GM21723 (cell line): ENCODE measurements at regions not wholly inside any gene's neighbourhood (a gene's known extent, or its start where the extent isn't known, plus 50 kb on each side); places are given as distances from the start of the nearest gene placed in this dataset.
"Not testable (repeated sequence)": the region's sequence is repeated elsewhere in the genome, so short reads cannot be mapped to it uniquely, and the experiment has no call there.

Experiments used
- ATAC-seq: cut with Tn5 transposase; IDR thresholded peaks from one replicate; pipeline ENCODE4 v1.9.1; 2021; ENCODE audit warnings: mild to moderate bottlenecking, moderate library complexity; ENCODE audit not compliant: unreplicated experiment

DNA sequence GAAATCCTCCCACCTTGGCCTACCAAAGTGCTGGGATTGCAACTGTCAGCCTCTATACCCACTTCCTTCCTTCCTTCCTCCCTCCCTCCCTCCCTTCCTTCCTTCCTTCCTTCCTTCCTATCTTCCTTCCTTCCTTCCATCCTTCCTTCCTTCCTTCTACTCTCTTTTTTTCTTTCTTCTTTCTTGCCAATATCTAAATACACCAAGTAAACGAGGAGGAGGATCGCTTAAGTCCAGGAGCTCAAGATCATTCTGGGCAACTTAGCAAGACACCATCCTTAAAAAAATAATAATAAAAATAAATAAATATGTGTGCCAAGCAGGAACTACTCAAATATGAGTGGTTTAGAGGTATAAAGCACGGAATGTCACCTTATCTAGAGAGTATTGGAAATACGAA, 249.4 kb upstream of the TRIB2 start:
- ATAC-seq, result no peak

DNA sequence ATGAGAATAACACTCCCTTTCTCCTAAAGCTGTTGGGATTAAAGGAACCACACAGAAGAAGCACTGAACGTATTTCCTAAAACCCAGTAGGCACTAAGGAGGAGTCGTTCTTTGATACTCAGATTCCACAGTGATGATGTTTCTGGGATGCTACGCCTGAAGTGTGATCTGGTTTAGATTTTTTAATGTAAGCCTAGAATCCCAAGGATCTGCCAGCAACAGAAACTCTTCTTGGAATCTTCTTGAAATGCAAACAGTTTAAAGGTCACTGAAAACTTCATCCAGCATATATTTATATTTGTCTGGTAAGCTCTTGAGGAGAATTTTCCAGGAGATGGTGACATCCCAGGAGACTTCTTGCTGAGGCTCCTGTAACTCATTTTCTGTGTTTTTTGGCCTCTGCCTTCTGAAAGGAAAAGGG, 247.6 kb upstream of the TRIB2 start:
- ATAC-seq, result no peak

DNA sequence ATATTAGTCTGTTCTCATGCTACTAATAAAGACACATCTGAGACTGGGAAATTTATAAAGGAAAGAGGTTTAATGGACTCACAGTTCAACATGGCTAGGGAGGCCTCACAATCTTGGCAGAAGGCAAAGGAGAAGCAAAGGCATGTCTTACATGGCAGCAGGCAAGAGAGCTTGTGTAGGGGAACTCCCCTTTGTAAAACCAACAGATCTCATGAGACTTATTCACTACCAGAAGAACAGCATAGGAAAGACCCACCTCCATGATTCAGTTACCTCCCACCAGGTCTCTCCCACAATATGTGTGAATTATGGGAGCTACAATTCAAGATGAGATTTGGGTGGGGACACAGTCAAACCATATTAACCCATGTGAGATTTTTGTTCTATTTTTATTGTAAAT, 244.5 kb upstream of the TRIB2 start:
- not testable (repeated sequence) for ATAC-seq

DNA sequence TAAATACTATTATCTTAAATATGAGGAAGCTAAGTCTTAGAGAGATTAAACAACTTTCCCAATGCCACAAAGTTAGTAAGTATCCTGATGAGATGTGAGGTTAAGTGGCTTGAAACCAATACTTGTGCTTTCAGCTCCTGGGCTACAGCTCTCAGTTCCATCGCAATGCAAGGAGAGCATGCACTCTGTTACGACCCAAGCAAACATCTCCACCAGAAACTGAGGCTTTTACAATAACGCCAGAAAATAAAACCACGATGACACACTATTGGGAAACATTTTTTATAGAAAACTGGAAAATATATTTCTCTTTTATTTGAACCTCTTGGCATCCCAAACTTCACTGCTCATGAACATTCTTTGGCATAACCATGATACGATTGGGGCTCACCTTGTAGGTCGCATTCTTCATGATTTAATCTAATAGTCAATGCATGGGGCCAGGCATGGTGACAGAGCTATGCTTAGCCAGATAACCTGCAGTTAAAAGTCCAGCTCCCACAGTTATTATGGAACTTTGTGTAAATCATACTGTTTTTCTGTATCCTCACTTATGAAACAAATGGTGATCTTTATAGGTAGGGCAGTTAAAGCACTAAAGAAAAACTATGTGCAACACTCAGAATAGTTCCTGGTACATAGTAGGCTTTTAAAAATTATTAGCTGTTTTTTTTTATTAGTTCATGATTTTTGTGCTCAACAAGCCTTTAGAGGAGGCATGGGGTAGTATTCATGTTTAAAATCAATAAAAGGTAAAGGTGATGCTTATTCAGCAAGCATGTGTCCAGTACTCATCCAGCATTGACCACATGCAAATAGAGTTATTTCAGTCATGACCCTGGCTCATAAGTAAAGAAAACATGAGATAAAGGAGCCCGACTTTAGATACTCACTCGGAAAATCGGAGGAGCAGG, 238.3 kb upstream of the TRIB2 start:
- no peak for ATAC-seq

DNA sequence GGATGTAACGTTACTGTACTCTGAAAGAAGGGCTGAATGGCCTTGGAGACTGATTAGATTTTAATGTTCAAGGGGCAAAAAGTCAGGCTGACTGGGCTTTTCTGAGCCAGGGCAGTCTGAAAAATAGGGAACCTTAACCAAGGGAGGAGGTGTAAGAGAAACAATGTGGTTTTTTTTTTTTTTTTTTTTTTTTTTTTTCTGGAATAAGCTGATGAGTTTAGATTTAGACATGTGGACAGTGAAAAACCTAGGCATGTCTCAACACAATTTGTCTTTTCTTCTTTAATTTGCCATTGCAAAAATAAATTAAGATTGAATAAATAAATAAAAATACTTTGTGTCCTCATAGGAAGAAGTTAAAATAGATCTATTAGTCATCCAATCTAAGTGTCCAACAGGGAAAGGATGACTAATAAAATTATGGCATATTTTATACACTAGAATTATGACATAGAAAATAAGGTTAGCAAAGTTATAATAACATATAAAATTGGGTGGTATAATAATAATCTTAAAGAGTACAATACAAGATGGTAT, 237.6 kb upstream of the TRIB2 start:
- ATAC-seq, result no peak

DNA sequence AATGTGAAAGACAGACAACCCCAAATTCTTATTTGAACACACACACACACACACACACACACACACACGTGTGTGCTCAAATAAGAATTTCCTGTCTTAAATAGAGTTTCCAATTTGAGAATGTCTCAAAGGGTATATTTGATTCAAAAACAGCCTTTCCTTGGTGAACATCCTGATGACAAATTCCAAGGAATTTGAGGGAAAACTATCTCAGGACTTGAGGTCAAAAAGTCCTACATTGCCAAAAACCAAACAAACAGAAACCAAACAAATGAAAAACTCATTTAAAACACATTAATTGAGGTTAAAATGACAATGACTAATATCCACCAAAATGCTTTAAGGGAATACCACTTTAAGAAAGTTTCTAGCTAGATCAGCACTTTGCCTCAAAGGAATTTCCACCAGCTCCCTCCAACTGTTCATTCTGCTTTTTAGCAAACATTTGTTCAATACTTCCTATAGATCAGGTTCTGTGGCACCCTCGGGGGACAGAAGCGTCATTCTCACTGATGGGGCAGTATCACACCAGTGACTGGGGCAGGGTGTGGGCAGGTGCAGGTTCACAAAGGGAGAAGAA, 232.1 kb upstream of the TRIB2 start:
- no peak for ATAC-seq

DNA sequence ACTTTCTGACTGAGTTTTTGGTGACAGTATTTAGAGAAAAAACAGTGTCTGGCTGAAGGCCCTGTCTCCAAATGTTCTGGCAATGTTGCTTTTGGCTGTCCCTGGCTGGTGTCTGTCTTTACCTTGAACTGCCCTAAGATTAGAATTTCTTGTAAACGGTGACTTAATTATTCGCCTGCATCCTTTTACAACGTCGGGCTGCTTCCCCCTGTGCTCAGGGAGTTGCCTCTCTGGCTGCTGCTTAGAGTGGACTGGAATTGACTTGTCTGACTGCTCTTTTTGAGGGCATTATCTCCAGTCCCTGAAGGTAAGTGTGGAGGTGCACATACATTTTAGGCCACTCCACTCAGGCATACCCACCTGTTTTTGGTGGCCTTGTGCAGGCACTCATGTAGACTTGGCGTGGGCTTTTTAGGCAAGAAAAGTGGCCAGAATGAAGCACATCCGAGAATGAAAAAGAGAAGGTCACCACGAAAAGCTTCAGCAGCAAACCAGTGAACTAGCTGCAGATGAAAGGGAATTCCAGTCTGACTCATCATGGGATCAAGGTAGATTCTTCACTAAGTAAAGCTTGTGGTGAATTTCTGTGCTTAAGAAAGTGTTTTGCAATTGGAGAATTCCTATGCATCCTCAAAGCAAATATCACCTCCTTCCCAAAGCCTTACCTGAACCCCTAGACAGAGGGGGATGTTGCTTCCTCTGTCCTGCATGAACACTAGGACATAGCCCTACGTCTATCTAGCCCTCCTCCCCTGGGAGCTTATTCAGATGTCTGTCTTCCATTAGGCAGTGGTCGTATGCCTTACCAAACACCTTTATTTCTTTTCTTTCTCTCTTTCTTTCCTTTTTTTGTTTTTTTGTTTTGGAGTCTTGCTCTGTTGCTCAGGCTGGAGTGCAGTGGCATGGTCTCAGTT, 230.3 kb upstream of the TRIB2 start:
- ATAC-seq, result peak; percentile 60

DNA sequence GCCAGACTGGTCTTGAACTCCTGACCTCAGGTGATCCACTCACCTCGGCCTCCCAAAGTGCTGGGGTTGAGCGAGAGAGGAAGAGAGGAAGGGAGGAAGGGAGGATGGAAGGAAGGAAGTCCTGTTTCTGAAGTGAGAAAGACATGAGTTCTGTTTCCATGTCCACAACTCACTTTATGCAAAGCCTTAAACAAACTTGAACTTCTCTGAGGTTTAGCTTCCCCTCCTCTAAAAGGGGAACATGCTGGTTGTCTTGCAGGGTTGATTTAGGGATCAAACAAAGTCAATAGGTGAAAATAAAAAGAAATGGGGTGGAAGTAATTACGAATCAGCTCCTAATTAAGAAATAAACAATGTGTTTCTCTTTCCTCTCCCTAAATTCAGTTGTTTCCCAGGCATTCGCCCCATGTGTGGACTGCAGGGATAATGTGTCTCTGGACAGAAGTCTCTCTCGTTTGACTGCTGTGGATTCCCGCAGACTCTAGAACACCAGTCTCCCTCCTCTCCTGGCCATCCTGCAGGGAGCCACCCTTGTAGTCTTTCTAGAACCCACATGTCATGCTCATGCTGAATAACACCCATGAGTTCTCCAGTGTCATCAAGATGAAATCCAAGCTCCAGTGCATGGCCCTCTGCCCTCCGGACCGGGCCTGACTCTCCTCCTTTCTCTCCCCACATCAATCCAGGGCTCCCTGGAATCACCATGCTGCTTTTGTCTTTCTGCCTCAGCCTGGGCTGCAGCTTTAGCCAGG, 229.3 kb upstream of the TRIB2 start:
- ATAC-seq, result no peak

DNA sequence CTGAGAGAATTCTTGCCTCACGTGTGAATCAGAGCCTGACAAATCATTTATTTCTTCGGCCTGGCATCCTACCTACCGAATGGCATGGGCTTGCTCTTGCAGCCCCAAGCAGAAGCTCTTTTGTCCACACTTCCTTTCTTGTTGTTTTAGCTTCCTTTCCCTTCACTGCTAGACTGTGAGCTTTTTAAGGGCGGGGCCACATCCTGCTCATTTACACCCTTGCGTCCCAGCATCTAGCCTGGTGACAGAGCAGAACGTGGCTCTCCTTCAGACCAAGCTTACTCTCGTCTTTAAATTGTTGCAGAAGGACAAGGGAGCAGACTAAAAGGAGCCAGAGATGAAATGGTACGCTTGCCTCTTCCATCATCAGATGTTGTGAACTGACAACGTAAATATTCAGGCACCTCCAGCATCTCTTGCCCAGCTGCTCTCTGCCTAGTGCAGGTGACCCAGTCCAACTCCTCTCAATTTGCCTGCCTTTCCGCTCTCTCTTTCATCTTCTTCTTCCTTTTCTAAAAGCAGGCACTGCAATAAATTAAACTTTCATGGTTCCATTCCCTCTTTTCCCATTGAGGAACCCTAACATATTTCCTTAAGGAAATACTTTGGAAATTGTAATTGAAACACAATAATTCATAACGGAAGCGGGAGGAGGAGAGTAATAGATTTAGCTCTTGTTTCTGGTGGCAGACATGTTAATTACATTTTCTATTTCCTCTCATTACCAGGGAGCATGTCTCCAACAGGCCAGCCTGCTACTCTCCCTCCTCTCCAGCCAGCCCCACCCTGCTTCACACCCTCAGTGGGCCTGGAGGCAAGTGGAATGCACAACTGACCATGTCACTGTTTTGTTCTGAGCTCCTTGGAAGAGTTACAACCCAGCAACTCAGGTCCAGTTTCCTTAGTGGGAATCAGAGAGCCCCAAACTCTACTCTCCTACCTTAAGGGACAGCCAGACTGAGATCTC, 228.1 kb upstream of the TRIB2 start:
- ATAC-seq, result no peak

DNA sequence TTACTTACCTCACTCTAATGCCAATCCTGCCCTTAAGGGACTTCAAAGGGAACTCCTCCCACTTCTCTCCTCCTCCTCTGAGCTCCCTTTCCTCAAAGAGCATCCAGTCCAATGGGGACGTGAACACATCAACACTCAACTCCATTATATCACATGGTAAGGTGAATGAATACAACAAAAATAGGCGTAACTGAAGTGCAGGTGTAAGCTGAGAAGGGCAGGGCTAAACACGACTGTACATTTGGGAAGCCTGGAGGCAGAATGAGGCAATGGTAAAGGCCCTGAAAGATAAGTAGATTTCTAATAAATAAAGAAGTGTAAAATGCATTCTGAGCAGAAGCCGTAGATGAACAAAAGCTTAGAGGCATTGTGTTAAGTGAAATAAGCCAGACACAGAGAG, 226.1 kb upstream of the TRIB2 start:
- ATAC-seq, result no peak

DNA sequence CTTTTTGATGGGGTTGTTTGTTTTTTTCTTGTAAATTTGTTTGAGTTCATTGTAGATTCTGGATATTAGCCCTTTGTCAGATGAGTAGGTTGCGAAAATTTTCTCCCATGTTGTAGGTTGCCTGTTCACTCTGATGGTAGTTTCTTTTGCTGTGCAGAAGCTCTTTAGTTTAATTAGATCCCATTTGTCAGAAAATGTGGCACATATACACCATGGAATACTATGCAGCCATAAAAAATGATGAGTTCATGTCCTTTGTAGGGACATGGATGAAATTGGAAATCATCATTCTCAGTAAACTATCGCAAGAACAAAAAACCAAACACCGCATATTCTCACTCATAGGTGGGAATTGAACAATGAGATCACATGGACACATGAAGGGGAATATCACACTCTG, 224.4 kb upstream of the TRIB2 start:
- ATAC-seq, result not testable (repeated sequence)

DNA sequence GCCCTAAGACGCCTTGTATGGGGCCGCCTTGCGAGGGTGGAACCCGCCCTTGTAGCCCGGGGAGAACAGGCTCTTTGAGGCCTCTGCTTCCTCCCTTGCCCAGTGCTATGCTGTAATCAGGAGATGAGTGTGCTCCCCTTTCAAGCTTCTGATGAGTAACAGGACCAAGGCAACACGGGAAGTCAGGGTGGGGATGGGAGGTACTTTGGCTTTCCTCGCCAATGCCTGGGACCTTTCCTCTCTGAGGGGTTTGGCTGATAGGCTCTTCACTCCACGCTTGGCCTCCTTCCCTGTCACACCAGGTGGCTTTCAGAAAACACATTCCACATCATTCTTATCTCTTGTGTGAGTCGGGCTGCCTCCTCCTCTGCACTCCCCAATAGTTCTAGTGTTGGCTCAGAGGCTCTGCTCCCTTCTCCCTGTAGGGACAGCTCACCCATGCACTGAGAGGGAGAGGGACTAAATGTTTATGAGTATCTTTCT, 223.7 kb upstream of the TRIB2 start:
- ATAC-seq, result no peak

DNA sequence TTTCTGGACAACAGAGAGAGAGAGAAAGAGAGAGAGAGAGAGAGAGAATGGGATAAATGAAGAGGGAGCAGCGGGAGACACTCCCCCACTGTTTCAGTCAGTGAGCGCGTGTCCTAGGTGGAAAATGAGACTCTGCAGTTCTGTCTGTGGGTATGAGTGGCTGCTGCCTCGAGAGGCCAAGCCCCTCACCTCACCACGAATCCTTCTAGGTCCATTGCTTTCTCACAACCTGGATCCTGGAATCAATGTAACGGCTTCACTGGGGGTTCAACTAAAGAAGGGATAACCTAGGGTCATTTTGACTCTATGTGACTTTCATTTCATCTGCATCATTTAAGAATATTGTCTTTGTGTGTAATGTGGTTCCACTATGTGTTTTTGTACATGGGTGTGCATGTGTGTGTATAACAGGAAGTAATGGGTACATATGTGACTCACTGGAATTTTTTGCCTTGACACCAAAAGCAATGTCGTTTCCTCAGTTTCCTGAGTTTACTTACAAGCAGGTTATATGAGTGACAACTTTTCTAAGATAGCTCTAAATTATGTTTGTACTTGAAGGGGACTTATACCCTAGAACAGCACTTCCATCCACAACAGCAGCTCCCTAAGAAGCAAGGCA, 221.4 kb upstream of the TRIB2 start:
- no peak for ATAC-seq

DNA sequence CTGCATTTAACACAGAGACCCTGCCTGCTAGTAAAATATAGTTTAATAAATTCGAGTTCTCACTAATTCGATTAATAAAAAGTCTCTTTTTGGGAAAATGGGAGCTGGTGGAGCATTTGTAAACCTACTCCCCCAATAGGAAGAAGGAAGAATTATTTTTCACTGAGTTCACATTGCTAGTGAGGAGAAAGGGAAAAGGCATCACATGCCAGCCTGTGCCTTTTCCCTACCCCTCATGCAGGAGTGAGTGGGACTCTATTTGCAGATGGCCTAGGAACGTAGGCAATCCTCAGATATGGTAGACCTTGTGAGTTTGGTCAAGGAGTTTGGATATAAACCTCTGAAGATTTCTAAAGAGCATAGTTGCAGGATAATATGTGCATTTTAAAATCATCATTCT, 218.4 kb upstream of the TRIB2 start:
- ATAC-seq, result no peak

DNA sequence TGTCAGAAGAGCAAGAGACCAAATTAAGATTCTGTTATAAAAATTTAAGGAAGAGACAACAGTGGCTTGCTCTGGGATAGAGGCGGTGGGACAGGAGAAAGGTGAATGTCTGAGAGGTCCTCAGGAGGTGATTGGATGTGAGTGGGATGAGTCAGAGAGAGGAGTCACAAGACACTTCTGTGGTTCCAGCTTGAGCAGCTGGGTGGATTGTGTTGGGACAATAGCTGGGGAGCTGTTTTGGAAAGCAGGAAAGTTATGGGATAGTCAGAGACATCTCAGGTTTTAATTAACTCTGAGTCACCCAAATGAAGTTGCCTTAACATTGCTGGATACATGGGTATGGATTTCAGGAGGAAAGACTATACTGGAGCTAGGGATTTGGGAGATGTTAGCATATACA, 218.0 kb upstream of the TRIB2 start:
- ATAC-seq, result no peak

DNA sequence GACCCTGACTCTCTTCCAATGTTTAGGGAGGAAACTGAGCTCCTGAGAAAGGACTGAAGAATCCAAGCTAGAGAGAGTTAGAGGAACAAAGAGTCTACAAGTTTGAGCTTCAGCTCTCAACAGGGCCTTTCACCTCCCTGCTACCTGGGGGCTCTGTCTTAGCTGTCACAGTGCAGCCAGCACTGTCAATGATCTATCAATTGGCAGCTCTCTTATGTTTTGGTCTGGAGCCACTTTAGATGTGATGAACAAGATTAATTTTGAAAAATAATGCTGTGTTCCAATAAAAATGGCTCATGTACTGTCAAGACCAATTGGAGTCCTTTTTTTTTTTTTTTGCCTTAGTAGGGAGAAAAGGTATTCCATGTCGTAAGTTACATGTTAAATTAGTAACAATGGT, 215.8 kb upstream of the TRIB2 start:
- no peak for ATAC-seq

DNA sequence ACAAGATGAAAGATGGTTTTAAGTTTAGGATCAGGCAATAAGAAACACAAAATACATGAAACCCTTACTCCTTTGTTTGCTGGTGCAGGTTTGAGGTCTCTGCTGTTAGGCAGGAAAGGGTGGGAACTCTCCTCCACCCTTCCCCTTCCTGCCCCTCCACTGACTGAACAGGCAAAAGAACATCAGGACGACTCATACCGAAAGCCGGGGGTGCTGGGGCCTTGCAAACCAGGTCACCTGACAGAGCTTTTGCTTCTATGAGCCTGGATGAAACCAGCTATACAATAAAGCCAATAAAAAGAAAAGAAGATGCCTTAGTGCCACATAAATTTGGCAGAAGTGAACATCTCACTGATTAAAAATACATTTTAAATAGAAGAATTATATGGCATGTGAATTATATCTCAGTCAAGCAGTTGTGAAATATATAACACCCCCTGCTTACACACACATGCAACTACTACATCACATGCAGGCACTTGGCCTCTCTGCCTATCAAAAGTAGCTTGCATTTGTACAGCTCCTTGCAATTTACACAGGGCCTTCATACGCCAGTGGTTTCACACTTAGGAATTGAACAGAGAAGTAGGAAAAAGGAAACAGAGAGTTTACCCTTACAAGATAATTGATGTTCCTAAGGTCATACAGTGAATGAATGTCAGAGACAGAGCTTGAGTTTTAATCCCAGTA, 215.1 kb upstream of the TRIB2 start:
- ATAC-seq, result peak; percentile 95

DNA sequence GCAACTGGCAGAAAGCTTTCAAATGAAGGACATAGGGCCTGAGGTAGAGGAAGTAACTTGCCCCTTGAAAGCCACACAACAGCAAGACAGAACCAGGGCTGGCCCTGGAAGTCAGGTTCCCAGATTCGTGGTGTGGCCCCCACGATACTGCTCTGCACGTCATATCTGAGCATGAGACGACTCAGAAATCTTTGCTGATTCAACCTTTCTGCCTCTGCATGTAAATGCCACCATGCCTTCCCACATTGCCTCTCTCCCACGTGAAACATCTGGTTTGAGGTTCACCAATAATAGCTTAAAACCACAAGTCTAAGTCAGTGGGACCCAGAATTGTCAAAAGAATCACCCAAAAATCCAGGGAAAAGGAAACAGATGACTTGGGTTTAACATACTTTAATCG, 214.0 kb upstream of the TRIB2 start:
- no peak for ATAC-seq
